Stimulated activated naive B cell treated with anti-CD40 and anti-IgM and Interleukin-4, amounts not matched to agents 10 μg/mL and 1 μg/mL and 100 μg/mL, for 72 hours (primary cell): ENCODE measurements at regions not wholly inside any gene's neighbourhood (a gene's known extent, or its start where the extent isn't known, plus 50 kb on each side); places are given as distances from the start of the nearest gene placed in this dataset.

Source experiments
- ATAC-seq, 2 donors: fragments of 150-1000 bp; cut with Tn5 transposase; replicated peaks; 2 replicates each; pipeline ENCODE4 v1.10.0; 2021; ENCODE audit warnings: moderate library complexity in 1 of 2
- DNase-seq: peaks from one replicate; pipeline ENCODE4 v3.0.0; 2021
- H3K27ac Mint-ChIP-seq: one replicate; pipeline ENCODE4 v1.8.0; 2022; ENCODE audit warnings: mild to moderate bottlenecking, mixed read lengths
- H3K27me3 Mint-ChIP-seq, 2 donors: one replicate each; pipeline ENCODE4 v1.8.0; 2022; ENCODE audit warnings: mixed read lengths in 2 of 2
- H3K36me3 Mint-ChIP-seq, 2 donors: one replicate each; pipeline ENCODE4 v1.8.0; 2022; ENCODE audit warnings: mixed read lengths in 2 of 2, mild to moderate bottlenecking in 1 of 2
- H3K4me1 Mint-ChIP-seq, 2 donors: one replicate each; pipeline ENCODE4 v1.8.0; 2022; ENCODE audit warnings: mixed read lengths in 2 of 2, mild to moderate bottlenecking in 1 of 2
- H3K4me3 Mint-ChIP-seq, 2 donors: one replicate each; pipeline ENCODE4 v1.8.0; 2022; ENCODE audit warnings: mild to moderate bottlenecking in 2 of 2, mixed read lengths in 2 of 2, moderate library complexity in 1 of 2
- H3K9me3 Mint-ChIP-seq, 2 donors: one replicate each; pipeline ENCODE4 v1.8.0; 2022; ENCODE audit warnings: mixed read lengths in 2 of 2, mild to moderate bottlenecking in 1 of 2

DNA sequence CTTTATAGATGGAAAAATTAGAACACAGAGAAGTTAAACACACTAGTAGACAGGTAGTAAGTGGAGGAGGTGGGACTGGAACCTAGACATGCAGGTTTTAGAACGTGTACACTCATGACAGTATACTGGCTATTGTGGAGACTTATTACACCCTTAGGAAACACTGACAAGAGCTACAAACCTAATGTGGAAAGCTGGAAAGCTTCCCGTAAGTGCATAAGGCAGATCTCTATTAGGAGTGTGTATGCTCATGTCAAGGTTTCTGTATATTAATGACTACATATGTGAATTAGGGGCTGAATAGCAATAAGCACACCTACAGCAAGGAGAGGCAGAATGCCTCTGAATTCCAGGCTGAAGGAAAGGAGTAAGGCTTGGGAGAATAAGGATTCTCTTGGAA lies 82.6 kb upstream of the SLC24A5 start:
- DNase-seq (no peak), ATAC-seq (no peak)
- Mint-ChIP-seq H3K4me1 (no peaks in the 10 kb centered on the region), H3K9me3 (peaks cover 0 to 2% of the 10 kb centered on the region in 2 donors), H3K27ac (no peak overlapping the region), H3K27me3 (peaks cover 0 to 4% of the 10 kb centered on the region in 2 donors), H3K36me3 (no peaks in the 10 kb centered on the region), H3K4me3 (no peak overlapping the region)

DNA sequence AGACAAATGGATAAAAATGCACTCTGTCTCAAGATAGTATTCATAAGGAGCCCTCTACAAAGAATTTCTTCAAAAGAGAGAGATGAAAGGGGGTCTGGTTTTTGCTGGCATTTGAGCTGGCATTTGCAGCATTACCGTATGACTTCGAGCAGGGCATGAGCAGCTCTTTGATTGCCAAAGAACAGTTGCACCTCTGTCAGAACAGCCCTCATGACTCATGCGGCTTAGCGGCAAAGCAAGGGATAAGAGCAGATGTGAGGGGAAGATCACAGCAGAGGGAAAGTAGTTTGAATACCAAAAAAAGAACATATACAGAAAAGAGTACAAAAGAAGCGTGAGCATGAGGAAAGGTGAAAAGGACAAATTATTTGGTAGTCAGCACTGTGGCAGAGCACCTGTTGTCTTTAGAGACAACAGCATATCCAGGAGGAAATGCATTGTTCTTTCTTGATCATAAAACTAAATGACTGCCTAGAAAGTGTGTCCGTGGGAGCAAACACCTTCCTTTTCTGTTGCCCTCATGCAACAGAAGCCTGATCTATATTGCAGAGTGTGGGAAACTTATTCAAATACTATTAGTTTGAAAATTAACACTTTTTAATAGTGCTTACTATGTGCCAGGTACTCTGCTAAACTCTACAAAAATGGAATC lies 80.5 kb upstream of the SLC24A5 start:
- DNase-seq (no peak), ATAC-seq (no peak)
- H3K36me3 Mint-ChIP-seq = no peaks in the 10 kb centered on the region
- H3K4me3 Mint-ChIP-seq = no peak overlapping the region
- H3K4me1 Mint-ChIP-seq = no peaks in the 10 kb centered on the region
- H3K9me3 Mint-ChIP-seq = peaks cover 0 to 4% of the 10 kb centered on the region in 2 donors
- no peak overlapping the region for H3K27ac Mint-ChIP-seq
- H3K27me3 Mint-ChIP-seq = peaks cover 0 to 4% of the 10 kb centered on the region in 2 donors

DNA sequence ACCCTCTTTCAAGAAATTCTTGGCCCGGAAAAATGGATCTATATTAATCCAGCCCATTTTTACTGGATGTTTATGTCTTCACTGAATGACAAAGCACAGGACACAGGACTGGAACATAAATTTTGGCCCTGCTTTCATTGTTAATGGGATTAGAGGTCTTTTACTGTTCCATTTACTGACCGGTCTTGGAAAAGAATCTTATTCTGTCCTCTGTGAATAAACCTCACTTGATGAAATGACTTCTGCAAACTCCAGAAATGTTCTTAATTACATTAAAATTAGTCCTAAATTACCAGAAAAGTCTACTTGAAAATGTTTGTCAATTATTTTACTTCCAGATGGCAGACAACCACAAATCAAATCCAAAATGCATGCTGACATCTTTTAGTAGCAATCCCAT lies 79.3 kb upstream of the SLC24A5 start:
- ATAC-seq (no peak), DNase-seq (no peak)
- no peak overlapping the region for H3K4me3 Mint-ChIP-seq
- peaks cover 0 to 4% of the 10 kb centered on the region in 2 donors for H3K27me3 Mint-ChIP-seq
- H3K4me1 Mint-ChIP-seq = no peaks in the 10 kb centered on the region
- H3K36me3 Mint-ChIP-seq = no peaks in the 10 kb centered on the region
- no peak overlapping the region for H3K27ac Mint-ChIP-seq
- peaks cover 0 to 4% of the 10 kb centered on the region in 2 donors for H3K9me3 Mint-ChIP-seq

DNA sequence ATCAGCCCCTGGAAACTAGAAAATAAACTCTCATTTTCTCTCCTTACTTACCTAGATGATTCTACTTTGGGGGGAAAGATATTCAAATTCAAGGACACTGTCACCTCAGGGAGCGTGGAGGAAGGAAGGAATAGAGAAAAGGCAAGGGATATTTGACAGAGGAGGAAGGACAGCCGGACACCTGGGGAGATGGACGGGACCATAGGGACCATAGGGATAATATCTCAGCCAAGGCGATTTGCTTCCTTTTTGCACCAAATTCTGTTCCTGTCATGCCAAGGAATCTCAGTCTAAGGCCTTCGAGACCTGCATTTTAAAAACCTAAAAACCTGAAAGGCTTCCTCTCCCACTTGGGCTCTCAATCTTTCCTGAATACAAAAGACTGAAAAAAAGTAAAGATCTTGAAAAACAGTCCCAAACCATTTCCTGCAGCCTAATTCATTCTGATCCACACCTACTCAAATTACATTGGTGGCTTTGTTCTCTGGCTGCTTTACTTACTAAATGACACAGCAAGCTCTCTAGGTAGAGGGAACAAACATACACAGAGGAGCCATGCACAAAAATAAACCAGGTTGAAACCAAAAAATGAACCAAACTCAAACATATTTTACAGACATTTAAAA lies 73.9 kb upstream of the SLC24A5 start:
- peaks cover 0 to 3% of the 10 kb centered on the region in 2 donors for H3K27me3 Mint-ChIP-seq
- H3K36me3 Mint-ChIP-seq = no peaks in the 10 kb centered on the region
- H3K27ac Mint-ChIP-seq = no peak overlapping the region
- DNase-seq (no peak), ATAC-seq (no peak)
- H3K4me3 Mint-ChIP-seq = no peak overlapping the region
- H3K4me1 Mint-ChIP-seq = no peaks in the 10 kb centered on the region
- peaks cover 0 to 4% of the 10 kb centered on the region in 2 donors for H3K9me3 Mint-ChIP-seq

DNA sequence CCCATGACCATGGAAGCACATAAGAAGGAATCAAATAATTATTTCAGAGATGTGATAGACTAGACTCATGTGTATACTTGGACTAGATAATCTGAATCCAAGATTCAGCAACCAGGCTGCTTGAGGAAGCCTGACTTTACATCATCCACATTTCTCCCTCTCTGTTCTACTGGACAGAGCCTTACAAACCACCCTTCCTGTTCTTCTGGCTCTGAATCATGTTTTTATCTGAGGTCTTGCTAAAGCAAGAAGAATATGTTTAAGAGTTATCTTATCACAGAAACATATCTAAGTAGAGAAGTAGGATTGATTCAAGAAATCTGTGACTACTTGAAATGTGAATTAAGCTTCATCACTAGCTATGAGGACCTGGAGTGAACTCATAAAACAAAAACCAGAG lies 71.1 kb upstream of the SLC24A5 start:
- no peak for ATAC-seq
- no peak overlapping the region for H3K4me3 Mint-ChIP-seq
- peaks cover 0 to 2% of the 10 kb centered on the region in 2 donors for H3K9me3 Mint-ChIP-seq
- no peaks in the 10 kb centered on the region for H3K4me1 Mint-ChIP-seq
- H3K27me3 Mint-ChIP-seq = peaks cover 3 to 6% of the 10 kb centered on the region in 2 donors
- no peak overlapping the region for H3K27ac Mint-ChIP-seq
- no peak for DNase-seq
- H3K36me3 Mint-ChIP-seq = no peaks in the 10 kb centered on the region

DNA sequence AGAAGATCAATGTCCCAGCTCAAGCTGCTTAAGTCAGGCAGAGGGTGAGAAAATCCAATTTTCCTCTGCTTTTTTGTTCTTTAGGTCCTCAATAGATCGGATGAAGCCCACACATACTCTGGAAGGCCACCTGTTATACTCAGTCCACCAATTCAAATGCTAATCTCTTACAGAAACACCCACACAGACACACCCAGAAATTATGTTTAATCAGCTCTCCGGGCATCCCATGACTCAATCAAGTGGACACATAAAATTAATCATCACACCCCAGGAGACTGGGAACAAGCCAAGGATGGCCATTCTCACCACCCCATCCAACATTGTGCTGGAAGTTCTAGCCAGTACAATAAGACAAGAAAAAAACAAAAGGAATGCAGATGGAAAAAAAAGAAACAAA lies 67.8 kb upstream of the SLC24A5 start:
- H3K4me1 Mint-ChIP-seq = no peaks in the 10 kb centered on the region
- no peak for ATAC-seq
- H3K4me3 Mint-ChIP-seq = no peak overlapping the region
- H3K27me3 Mint-ChIP-seq = peaks cover 3 to 6% of the 10 kb centered on the region in 2 donors
- peaks cover 0 to 4% of the 10 kb centered on the region in 2 donors for H3K9me3 Mint-ChIP-seq
- DNase-seq = no peak
- H3K36me3 Mint-ChIP-seq = no peaks in the 10 kb centered on the region
- no peak overlapping the region for H3K27ac Mint-ChIP-seq

DNA sequence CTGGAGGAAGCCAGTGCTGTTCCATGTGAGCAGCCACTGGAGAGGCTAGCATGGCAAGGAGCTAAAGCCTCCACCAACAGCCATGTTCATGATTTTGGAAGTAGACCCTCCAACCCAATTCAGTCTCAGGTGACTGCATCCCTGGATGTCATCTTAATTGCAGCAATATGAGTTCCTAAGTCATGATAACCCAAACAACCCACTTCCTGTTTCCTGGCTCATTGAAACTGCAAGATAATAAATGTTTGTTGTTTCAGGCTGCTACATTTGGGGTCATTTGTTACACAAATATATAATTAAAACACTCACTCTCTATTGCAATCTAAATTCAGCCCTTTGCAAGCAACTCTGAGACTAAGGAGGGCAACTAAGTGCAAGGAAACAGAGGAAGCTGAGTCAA lies 62.4 kb upstream of the SLC24A5 start:
- ATAC-seq (no peak), DNase-seq (no peak)
- no peak overlapping the region for H3K27ac Mint-ChIP-seq
- no peaks in the 10 kb centered on the region for H3K27me3 Mint-ChIP-seq
- no peaks in the 10 kb centered on the region for H3K4me1 Mint-ChIP-seq
- H3K36me3 Mint-ChIP-seq = no peaks in the 10 kb centered on the region
- no peak overlapping the region for H3K4me3 Mint-ChIP-seq
- H3K9me3 Mint-ChIP-seq = peaks cover 0 to 4% of the 10 kb centered on the region in 2 donors

DNA sequence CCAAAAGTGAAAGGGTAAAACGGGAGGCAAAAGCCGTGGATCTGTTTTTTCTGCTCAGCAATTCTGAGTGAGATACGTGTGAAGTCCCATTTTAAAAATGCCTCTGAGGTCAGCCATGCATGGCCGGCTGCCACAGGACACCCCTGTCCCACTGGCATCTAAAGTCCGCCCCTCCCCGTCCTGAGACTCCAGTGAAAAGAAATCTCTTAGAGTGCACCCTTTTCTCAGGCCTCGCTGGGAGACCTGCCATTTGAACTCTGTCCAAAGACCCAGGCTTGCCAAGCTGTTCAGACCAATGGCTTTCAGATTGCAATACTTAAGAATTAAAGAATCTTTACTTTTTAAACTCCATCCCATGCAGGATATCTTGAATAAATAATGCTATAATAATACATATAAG lies 61.0 kb upstream of the SLC24A5 start:
- Mint-ChIP-seq H3K36me3 (no peaks in the 10 kb centered on the region), H3K27ac (no peak overlapping the region), H3K4me1 (no peaks in the 10 kb centered on the region), H3K4me3 (no peak overlapping the region), H3K9me3 (peaks cover 0 to 2% of the 10 kb centered on the region in 2 donors), H3K27me3 (no peaks in the 10 kb centered on the region)
- ATAC-seq = no peak
- DNase-seq = no peak

DNA sequence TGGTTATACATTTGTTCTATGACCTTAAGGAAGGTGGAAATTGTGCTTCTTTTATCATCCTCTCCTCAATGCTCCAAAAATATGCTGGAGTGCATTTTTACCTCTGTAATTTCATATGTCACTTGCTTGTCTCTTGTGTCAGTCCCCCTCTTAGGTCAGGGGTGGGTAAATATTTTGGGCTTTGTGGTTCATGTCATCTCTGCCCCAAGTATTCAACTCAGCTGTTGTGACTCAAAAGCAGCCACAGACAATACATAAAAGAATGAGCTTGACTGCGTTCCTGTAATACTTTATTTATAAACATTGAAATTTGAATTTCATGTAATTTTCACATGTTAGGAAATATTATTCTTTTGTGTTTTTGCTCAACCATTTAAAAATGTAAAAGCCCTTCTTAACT lies 60.4 kb upstream of the SLC24A5 start:
- Mint-ChIP-seq H3K36me3 (no peaks in the 10 kb centered on the region), H3K27ac (no peak overlapping the region), H3K4me1 (no peaks in the 10 kb centered on the region), H3K9me3 (peaks cover 0 to 2% of the 10 kb centered on the region in 2 donors), H3K4me3 (no peak overlapping the region), H3K27me3 (no peaks in the 10 kb centered on the region)
- ATAC-seq (no peak), DNase-seq (no peak)

DNA sequence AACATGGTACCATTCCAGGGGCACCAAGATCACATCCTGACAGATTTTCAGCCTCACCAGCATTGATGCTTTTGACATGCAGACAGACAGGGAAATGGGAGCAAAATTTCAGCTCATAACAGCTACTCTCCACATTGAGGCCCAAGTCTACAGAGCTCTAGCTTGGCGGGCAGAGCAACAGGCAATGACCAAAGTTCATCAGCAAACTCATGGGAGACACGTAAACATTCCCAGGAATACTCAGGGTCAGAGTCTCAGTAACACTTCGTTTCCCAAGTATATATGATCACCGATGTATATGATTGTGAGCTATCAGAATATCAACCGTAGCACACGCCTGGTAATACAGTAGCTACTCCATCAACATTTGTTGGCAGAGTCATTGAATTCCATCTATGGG lies 59.2 kb upstream of the SLC24A5 start:
- Mint-ChIP-seq H3K4me3 (no peak overlapping the region), H3K27me3 (peaks cover 0 to 4% of the 10 kb centered on the region in 2 donors), H3K4me1 (no peaks in the 10 kb centered on the region), H3K9me3 (no peaks in the 10 kb centered on the region), H3K27ac (no peak overlapping the region), H3K36me3 (no peaks in the 10 kb centered on the region)
- ATAC-seq (no peak), DNase-seq (no peak)

DNA sequence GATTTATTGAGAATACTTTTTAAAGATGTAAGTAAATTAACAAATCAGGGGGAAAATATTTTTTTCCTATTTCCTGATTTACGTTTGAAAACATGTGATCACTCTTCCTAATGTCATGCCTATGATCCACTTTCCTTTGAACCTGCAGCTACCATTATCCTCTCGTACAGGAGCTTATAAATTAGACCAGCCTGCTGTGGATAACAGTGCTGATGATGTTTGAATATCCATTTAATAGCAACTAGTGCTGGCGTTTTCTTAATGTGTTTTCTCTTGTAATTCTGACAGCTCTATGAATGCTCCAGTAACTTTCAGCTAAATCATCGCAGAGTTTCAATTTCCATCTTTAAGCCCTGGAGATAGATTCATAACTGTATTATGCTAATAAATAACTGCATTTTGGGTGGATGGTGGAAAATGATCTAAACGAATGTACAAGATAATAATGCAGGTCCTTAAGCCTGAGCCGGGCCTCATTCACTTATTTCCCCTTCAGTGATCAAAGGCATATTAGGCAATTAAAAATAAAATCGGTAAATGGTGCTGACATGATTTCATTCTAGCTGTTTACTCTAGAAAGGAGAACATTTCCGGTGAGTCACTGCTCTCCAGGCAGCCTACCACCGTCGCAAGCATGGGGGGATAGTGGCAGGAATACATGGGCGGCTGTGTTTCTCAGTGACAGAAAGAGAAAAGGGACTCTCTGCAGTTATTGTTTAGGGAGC lies 58.5 kb upstream of the SLC24A5 start:
- no peak overlapping the region for H3K27ac Mint-ChIP-seq
- no peak for ATAC-seq
- peaks cover 0 to 7% of the 10 kb centered on the region in 2 donors for H3K27me3 Mint-ChIP-seq
- no peak overlapping the region for H3K4me3 Mint-ChIP-seq
- no peak for DNase-seq
- H3K36me3 Mint-ChIP-seq = no peaks in the 10 kb centered on the region
- no peaks in the 10 kb centered on the region for H3K4me1 Mint-ChIP-seq
- H3K9me3 Mint-ChIP-seq = no peaks in the 10 kb centered on the region

DNA sequence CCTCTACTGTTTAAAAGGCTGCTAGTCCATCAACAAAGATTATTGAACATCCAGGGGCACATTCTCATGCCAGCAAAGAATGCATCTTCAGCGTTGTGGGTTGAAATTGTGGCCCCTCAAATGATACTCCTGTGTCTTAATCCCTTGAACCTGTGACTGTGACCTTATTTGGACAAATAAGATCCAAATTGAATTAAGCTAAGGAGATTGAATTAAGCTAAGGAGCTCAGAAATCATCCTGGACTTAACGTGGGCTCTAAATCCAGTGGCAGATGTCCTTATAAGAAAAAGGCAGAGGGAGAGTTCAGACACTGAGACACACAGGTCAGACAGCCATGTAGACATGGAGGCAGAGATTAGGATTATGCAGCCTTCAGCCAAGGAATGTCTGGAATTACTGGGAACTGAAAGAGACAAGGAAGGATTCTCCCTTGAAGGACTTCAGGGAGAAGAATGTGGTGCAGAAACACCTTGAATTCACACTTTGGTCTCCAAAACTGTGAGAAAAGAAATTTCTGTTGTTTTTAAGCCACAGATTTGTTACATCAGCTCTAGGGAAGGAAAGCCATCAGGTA lies 57.3 kb upstream of the SLC24A5 start:
- Mint-ChIP-seq H3K27me3 (peaks cover 0 to 7% of the 10 kb centered on the region in 2 donors), H3K36me3 (no peaks in the 10 kb centered on the region), H3K27ac (no peak overlapping the region), H3K9me3 (no peaks in the 10 kb centered on the region), H3K4me1 (no peaks in the 10 kb centered on the region), H3K4me3 (no peak overlapping the region)
- ATAC-seq (no peak), DNase-seq (no peak)

DNA sequence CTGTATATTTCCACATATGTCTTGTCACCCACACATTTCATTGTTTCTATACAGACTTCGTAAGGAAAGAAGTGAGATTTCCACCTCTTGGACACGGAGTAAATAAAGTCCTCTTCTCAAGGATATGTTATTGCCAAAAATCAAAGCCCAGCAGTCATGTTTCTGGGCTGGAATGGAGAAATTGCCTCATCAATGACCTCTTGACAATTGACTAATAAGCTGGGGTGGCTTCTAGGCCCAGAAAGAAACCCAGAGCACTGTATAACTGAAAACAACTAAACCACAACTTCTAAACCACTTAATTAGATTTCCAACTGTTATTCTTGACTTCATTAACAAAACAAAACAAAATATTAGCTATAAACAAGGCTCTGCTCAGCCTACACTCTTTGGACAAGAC lies 56.4 kb upstream of the SLC24A5 start:
- no peaks in the 10 kb centered on the region for H3K36me3 Mint-ChIP-seq
- H3K9me3 Mint-ChIP-seq = no peaks in the 10 kb centered on the region
- H3K27me3 Mint-ChIP-seq = peaks cover 0 to 7% of the 10 kb centered on the region in 2 donors
- no peak overlapping the region for H3K27ac Mint-ChIP-seq
- no peaks in the 10 kb centered on the region for H3K4me1 Mint-ChIP-seq
- no peak for ATAC-seq
- H3K4me3 Mint-ChIP-seq = no peak overlapping the region
- DNase-seq = no peak

DNA sequence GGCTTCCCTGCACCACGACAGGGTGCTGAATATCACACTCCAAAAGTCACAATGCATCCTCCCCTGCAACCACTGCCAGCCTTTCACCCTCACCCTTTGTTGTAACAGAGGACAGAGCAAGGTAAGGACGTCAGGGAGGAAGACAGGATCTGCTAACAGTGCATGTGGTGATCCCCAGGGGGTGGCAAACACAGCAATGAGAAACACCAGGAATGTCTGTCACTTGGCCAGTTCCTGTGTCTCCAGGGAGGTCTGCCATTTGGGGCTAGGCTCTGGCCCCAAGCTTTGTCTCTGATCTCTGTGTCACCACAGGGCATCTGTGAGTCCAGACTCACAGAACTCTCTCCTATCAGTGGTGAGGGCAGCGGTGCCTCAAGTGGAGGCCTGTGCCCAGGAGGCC lies 54.3 kb upstream of the SLC24A5 start:
- DNase-seq = no peak
- Mint-ChIP-seq H3K27ac (no peak overlapping the region), H3K9me3 (peaks cover 2 to 3% of the 10 kb centered on the region in 2 donors), H3K4me1 (no peaks in the 10 kb centered on the region), H3K36me3 (no peaks in the 10 kb centered on the region), H3K27me3 (peaks cover 0 to 10% of the 10 kb centered on the region in 2 donors), H3K4me3 (no peak overlapping the region)
- no peak for ATAC-seq
